ENCODE measurements at regions not wholly inside any gene's neighbourhood (a gene's known extent, or its start where the extent isn't known, plus 50 kb on each side); places are given as distances from the start of the nearest gene placed in this dataset.

DNA sequence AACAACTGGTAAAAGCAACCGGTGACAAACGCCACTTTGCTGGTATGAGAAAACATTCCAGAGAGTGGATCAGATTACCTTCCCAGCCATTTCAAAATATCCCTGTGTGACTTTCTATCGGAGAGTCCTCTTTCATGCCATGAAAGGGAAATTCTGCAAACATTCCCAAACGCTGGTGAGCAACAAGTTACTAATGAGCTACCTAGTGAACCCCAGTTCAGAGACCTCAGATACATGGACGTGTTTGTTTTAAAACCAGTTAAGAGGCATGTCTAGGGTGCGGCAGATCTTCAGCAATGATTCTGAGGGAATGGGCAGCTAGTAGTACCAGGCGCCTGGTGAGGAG lies 418.2 kb upstream of the NR2F2 start:
- no peak for DNase-seq (ENCODE audit: low spot score)

DNA sequence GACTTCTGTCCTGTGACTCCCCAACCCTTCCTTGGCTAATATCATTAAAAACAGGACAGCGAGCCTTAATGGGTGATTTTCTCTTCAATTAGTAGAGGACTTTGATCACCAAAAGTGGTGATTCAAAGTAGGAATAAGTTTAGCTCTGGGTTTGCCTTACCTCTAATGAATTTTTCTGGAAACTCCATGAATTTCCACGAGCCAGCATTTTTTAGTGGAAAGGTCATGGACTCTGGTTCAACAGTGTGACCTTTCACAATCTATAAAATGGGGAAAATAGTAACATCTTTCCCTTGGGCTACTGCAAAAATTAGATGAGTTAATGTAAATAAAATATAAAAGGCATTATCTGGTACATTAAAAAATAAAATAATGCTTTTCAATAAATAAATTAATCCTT lies 417.8 kb upstream of the NR2F2 start:
- DNase-seq (ENCODE audit: low spot score) = no peak

DNA sequence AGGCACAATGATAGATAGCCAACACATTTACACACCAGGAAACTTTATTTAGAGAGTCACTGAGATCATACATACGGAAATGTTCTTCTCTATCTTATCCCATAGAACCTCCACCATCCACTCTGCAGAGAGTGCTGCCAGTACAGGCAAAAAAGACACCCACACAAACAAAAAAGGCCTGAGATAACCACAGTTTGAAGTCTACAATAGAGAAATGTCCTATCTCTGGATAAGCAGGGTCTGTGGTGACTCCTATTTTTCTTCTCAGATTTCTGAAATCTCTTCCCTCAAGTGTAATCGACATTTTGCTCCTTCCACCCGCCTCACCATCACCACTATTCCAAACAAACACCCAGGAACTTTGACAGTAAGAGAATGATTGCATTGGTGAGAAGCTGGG lies 413.9 kb upstream of the NR2F2 start:
- no peak for DNase-seq (ENCODE audit: low spot score)

DNA sequence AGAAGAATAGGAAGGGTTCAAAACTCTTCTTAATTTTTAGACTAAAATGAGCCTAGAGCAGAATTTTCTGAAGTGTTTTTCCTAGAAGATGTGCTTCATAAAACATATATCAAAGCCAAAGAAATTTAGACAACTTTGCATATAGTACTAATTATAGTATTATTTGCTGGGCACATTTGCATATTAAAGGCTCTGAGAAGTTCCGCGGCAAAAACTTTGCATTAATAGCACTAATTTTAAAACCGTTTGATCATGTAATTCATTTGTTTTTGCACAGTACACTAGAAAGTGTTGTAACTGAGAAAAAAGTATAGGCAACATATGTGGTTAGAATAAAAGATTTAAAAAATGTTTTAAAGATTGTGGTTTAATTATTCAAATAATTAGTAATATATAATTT lies 412.0 kb upstream of the NR2F2 start:
- DNase-seq (ENCODE audit: low spot score) = no peak

DNA sequence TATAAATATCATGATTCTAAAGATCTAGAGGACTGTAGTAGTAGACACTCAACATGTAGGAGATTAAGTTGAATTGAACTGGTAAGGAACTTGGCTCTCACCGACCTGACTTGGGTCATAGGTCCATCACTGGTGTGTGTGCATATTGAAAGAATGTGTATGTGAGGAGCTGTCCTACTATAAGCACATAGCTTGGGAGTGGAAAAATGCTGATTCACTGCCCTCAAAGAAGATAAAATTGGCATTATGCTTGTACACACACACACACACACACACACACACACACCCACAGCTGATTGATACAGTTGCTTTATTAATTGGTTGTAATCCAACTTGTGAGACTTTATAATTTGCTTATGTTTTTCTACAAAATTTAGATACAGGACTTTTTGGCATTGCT lies 411.0 kb upstream of the NR2F2 start:
- DNase-seq (ENCODE audit: low spot score) = no peak

DNA sequence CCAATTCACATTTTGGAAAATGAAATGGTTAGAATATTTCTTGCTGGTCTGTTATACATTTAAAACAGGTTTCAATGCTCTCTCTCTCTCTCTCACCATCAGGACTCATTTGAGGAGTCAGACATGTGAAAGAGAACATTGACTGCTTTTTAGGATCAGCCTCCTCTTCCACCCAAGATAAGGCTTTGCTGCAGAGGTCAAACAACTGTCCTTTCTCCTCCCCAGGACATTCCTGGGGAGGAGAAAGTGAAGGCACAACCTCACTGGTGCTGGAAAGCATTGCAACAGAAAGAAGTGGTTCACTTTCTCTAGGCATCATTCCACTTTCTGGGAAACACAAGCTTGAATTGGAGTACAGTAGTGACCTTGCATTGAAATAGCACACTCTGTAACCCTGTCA lies 409.1 kb upstream of the NR2F2 start:
- DNase-seq (ENCODE audit: low spot score) = no peak

DNA sequence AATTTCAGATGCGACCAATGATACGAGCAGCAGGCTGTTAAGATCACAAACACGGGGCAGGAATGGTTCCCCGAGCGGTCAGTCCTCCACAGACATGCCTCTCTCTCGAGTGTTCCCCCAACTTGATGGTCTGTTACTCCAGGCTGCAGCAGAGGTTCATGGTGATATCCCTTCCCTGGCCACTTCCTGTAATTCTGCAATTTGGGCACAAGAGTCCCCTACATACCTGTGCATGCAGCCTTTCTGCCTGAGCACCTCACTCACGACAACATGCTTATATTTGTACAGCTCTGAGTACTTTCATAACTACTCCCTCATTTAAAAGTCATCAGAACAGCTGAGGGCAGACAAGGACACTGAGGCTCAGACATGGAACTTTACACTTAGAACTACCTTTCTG lies 408.1 kb upstream of the NR2F2 start:
- DNase-seq (ENCODE audit: low spot score) = peak; percentile 56

DNA sequence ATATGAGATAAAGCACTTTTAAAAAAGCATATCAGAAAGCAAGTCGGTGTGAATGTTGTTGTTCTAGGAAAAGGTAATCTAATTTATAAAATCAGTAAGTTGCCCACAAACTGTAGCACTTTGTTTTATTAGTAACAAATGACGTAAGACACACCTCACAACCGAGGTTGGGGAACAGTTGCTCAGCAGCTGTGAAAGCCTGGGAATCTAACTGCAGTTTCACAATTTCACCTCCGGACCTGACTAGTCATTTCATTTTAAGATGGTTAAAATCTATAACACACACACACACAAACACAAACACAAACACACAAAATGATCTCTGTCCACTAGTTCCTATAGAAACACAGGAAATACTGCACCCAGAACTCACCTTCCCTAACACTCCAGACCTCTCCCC lies 406.7 kb upstream of the NR2F2 start:
- no peak for DNase-seq (ENCODE audit: low spot score)

DNA sequence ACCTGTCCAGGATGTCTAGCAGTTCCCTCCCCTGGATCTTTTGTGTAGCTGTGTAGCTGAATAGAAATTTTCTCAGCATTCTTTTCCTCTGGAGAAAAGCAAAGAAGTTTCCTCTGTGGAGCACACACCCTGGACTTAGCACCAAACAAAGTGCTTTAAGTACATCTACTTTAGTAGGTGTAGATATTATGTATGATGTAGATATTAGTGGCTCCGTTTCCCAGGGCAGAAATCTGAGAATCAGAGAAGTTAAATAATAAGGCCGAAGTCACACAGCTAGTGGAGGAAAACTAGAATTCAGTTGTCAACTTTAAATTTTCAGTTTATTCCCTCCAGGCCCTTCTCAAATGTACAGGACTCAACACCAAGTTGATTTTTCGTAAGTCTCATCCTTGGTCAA lies 401.7 kb upstream of the NR2F2 start:
- DNase-seq (ENCODE audit: low spot score) = no peak

DNA sequence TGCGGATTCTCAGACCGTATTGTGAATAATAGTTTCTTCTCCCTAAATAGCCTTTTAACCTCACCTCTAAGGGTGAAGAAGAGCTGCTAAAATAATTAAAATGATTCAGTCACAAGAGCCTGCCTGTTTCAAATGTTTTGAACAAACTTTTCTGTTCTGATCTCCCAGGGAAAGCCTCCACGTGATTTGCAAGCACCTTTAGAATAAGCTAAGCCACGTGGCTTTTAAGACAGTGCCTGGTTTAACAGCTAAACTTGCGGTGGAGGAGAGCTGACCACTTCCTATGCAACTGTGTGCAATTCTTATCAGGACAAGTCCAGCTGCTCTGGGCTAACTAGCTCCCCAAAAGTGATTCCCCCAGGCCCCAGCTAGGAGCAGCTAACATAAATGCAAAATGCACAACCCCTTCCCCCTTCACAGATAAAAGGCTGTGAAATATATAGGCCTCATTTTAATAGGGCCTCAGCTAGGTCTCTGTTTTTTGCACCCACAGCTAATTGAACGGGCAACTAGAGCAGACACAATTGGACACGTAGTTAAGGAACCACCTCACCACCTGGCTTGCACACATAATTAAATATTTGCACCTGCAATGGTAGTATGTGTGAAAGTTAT lies 401.2 kb upstream of the NR2F2 start:
- DNase-seq (ENCODE audit: low spot score) = peak; percentile 10

DNA sequence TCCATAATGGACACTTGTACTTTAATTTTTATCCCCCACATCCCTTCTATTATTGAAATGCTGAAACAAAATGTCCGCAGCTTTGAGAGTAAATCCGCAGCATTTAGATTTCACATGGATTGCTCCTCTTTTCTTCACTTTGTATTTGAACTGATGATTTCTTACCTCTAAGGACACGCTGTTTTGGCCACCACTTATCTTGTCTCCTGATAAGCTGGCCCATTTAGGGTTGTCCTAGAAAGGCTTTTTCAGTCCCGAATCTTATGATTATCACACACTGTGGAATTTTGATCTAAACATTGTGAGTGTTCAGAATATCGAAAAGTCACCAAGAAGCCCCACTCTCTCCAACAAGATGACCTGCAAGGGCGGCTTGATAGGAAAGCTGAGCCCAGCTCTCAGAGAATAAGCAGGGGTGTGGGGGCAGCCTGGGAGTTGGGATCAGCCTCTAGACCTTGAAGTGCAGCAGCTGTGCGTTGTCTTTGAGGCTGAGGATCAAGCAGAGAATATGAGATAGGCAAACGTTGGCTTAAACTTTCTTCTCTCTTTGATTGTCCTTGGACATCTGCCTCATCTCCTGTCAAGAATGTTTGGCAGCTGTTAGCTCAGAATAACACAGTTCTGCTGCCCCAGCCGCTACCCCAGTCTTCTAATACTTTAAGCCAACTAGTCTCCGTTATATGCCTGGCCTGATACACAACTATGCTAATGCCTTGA lies 399.7 kb upstream of the NR2F2 start:
- DNase-seq (ENCODE audit: low spot score) = no peak

DNA sequence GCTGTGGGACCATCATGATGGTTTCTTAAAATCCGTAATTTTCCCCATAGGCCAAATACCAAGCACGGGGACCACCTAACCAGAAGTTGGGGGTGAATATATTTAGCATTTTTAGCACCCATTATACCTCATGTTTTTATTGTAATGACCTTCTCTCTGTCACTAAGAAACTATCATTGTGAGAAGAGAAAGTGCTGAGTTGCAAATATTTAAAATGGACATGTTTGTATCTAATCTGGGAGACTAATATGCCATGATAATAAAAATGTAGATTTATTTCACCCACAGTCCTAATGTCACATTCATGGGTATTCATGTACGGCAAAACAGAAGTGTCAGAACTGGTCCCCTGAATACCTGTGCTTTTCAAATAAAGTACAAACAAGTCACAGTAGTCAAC lies 398.9 kb upstream of the NR2F2 start:
- no peak for DNase-seq (ENCODE audit: low spot score)

DNA sequence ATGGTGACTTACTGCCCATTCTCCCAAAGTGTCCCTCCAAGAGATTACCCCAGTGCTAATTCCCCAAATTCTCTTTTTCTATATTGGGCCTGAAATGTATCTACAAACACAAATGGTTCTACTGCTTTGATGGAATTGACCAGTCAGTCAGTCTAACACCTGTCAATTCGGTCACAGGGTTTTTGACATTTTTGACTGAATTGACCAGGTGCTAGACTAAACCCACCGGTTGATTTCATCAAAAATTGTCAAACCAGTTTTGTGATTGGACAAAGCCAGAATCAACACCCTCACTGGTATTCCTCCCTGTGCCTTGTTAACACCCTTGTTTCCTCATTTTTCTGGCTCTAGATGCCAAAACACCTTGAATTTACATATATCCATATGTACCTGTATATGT lies 398.4 kb upstream of the NR2F2 start:
- no peak for DNase-seq (ENCODE audit: low spot score)

DNA sequence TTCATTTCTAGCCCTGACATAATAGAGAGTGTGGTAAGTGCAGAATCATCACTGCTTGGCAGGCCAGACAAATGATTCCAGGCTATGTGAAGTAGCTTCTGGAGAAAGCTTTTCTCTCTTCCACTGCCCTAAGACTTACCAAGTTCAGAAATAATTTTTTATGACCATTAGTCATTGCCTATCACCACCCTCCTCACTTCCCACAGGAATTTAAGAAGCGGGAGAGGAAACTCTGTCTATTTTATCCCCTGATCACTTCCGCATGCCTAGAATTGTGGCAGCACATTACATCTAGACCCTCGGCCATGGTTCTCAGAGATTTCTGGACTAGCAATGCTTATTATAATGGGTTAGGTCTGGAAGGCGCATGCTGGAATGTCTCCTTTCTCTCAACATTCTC lies 397.8 kb upstream of the NR2F2 start:
- peak; percentile 61 for DNase-seq (ENCODE audit: low spot score)

DNA sequence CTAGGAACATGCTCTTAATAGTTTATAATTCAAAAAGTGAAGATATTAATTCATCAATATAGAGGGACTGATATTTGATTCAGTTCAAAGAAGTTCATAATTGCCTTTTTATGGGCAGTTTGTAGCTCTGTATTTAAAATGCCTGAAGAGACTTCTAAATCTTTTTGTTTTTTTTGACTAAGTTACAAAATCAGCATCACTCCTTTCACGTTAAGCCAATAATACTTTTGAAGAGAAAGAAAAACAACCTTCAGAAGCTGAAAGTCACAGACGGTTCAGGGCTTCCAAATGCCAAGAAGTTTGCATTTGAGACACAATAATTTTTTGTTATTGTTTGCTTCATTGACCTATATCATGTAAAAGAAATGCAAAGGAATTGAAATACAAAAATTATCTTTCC lies 394.6 kb upstream of the NR2F2 start:
- no peak for DNase-seq (ENCODE audit: low spot score)

DNA sequence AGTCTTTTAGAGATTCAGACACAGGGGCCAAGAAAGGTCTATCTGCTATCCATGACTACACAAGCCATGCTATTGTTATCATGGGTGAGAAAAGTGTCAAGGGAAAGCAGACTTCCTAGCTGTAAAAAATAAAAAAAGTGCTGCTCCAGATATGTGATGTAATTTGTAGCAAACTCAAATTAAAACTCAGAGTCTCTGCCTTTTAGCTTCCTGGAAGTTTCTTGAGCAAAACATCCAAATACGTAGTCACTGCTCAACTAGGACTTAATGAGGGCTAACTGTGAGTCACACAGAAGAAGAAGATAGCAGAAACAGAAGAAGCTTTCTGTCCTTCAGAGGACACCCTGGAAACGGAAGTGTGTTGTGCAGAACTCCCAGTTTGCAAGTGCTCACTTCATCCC lies 393.4 kb upstream of the NR2F2 start:
- peak; percentile 13 for DNase-seq (ENCODE audit: low spot score)

DNA sequence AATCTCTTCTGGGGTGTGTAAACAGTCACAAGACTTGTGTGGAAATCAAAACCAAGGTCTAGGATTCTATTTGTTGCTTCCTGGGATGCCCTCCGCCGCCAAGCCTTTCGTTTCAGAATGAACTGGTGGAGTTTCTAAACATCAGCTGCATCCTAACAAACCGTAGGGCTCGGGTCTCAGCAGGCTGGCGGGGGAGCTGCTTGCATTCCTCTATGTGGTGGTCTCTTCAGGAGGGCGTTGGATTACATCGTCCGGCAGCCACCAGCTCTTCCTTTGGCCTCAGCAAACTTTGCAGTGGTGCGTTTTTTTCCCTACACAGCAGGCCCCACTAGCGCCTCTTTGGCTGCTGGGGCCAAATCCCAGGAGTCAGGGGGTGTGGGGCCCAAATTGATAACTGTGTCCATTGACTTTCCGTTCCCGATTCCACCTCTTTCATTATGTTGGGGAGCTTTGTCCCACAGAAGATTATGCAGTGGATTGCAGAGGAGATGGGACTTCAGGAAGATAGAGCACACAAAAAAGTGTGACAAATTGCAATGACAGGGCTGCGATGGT lies 390.0 kb upstream of the NR2F2 start:
- DNase-seq (ENCODE audit: low spot score) = no peak

DNA sequence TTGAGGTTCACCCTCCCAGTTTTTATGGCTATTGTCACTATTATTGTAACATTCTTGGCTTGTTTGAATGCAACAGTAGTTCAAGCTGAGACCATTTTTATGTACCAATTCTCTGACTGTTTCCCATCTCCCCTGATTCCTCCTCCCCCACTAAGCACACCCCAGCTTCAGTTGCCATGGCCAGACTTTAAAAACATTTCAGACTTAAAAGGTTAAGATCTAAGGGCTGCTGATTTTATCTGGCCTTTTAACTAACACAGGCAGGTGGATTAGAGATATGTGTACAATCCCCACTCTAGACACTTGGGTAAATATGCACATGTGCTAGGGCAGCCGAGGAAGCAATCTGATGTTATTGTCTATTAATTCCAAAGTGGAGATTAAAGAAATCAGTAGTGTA lies 386.3 kb upstream of the NR2F2 start:
- no peak for DNase-seq (ENCODE audit: low spot score)

DNA sequence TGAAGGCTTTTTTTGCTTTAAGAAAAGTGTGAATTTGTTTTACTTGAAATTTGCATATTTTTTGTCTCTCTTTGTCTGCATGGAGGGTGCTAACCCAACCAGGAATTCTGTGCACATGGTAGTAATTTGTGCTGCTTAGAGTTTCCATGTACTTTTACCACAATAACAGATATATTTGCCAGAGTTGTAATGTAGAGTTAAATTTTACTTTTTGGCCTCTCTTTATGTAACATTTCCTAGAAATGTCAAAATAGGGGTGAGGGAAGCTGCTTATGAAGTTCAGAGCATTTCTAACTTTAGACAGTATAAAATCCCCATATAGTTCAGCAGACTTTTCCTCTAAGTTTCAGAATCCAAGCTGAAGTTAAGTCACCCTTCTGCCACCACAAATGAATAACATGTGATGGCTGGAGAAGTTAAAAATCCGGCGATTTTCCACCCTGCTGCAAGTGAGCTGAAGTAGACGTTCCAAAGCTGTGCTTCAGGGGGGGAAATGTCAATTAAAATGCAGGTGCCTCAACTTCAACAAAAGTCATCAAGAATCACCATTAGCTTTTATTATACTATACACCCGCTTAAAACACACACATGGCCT lies 385.7 kb upstream of the NR2F2 start:
- no peak for DNase-seq (ENCODE audit: low spot score)

DNA sequence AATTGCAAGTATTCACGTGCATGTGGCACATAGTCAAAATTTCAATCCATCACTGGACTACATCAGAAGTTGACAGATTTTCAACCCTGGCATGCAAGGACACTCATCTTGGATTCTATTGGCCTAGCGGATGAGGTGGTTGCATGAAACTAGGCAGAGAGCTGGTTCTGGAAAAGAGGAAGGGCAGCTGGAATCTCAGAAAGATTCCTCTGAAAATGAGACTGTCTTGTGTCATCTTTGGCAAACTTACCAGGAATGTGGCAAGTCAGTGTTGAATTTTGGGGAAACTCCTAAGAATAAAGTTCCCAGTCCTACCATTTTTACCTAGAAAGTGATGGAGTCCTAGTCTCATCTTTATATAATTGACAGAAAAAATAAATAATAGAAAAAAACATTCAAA lies 384.3 kb upstream of the NR2F2 start:
- no peak for DNase-seq (ENCODE audit: low spot score)

DNA sequence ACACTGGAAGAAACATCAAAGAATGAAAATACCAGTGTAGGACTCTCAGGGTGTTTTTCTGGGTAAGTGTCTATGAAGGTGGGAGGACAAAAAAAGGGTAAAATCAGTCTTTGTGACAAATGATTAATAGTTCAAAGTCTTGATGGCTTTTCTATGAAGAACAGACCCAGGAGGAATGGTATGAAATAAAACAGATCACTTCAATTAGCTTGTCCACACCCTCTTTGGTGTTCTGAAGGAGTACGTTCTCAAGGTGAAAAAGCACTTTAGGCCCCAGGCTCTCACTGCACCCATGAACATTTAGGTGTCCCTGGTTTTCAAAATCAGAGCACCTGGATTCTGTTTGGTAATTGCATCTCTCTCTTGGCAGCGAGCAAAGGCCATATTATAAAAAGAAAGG lies 383.6 kb upstream of the NR2F2 start:
- no peak for DNase-seq (ENCODE audit: low spot score)

DNA sequence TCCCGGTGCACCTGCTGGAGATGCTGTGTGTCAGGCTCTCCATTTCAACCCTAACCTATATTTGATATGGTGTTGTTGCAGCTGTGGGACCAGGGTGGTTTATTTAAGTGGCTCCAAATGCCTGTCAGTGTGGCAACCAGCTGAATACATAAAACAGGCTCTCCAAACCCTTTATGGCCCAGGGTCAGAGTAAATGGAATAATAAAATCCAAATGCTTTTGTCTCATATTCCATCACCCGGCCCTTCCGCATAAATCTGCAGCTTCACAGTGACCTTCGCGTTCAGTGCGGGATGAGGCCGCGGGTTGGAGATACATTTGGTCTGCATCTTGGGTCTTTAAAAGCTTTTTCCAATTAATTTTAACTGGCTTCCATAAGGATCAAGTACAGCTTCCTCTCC lies 382.1 kb upstream of the NR2F2 start:
- DNase-seq (ENCODE audit: low spot score) = no peak

DNA sequence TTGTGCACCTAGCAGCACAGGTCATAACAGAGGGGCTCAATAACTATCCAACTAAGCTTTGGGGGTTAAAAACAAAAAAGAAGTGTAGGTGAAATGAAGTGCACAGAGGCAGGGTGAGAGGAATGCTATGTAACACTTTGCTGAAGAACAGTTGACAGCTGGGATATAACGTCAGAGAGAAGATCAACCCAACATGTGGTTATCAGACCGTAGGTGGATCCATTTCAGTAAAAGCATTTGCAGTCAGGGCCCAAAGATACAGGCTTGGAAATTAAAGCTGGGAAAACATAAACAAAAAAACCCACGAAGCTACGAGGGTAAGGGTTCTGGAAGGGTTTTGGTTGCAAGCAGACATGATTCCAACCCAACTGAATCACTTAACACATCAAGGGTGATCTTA lies 377.5 kb upstream of the NR2F2 start:
- no peak for DNase-seq (ENCODE audit: low spot score)

DNA sequence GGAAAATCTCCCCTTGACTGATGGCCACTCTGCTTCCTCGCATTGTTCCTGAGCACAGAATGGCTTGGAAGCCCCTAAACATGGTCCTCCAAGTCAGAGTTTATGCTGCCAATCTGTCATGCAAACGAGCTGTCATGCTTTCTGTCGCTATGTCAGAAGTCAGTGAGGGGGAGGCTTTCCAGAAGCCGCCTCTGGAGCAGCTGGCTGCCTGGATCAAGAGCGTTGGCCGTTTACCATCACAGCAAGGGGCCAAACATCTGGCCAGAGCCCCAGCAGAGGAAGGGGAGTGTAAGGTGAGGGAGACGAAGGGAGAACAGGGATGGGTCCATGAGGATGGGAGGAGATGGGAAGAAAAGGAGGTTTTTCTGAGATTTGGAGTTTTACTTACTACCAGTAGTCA lies 372.6 kb upstream of the NR2F2 start:
- no peak for DNase-seq (ENCODE audit: low spot score)
